ENCODE measurements at regions not wholly inside any gene's neighbourhood (a gene's known extent, or its start where the extent isn't known, plus 50 kb on each side); places are given as distances from the start of the nearest gene placed in this dataset.
"Not testable (repeated sequence)": the region's sequence is repeated elsewhere in the genome, so short reads cannot be mapped to it uniquely, and the experiment has no call there.

DNA sequence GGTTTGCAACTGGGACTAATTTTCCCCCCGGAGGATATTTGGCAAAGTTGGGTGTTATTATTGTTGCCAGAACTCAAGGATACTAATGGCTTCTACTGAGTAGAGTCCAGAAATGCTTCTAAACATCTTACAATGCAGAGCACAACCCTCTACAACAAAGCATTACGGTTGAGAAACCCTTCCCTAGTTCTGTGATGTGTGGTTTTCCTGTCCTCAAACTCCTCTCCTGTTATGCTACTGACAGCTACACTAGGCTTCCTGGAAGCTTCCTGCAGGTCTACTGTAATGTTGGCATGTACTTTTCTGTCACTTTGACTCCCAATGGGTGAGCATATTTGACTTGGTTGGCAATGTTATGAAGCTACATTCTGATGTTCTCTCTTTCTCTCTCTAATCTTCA, 1656.9 kb downstream of the MRPL39 start:
- Mint-ChIP-seq H3K27me3 (ENCODE audit: low read depth) (peaks cover 1% of the 10 kb centered on the region), H3K36me3 (ENCODE audit: low read depth) (no peaks in the 10 kb centered on the region), H3K4me1 (ENCODE audit: low read depth) (peaks cover 28% of the 10 kb centered on the region), H3K27ac (no peak overlapping the region), H3K4me3 (ENCODE audit: low read depth) (no peak overlapping the region), H3K9me3 (no peaks in the 10 kb centered on the region)
- DNase-seq (ENCODE audit: low spot score) = no peak
- intact Hi-C loops (cut with micrococcal nuclease) = no loop called here

DNA sequence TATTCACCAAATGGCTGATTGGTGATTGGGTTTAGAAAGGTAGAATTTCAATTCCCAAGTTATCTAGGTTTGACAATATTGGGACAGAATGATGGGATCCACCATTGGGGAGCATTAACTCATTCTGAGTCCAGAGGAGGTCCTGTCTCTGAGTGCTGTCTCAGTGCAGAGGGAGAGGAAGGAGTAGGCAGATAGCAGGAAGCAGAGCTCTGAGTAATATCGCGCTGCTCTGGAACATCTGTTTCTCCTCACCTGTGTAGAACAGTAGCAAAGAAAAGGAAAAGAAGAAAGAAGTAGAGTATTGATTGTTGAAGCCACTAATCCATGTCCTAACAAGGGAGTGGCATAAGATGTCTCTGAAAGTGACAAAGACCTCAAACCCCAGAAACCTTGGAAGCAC, 1657.8 kb downstream of the MRPL39 start:
- DNase-seq (ENCODE audit: low spot score) = no peak
- H3K9me3 Mint-ChIP-seq = no peaks in the 10 kb centered on the region
- intact Hi-C loops (cut with micrococcal nuclease) = no loop called here
- peaks cover 23% of the 10 kb centered on the region for H3K4me1 Mint-ChIP-seq (ENCODE audit: low read depth)
- peaks cover 1% of the 10 kb centered on the region for H3K27me3 Mint-ChIP-seq (ENCODE audit: low read depth)
- H3K36me3 Mint-ChIP-seq (ENCODE audit: low read depth) = no peaks in the 10 kb centered on the region
- H3K27ac Mint-ChIP-seq = no peak overlapping the region
- H3K4me3 Mint-ChIP-seq (ENCODE audit: low read depth) = no peak overlapping the region

DNA sequence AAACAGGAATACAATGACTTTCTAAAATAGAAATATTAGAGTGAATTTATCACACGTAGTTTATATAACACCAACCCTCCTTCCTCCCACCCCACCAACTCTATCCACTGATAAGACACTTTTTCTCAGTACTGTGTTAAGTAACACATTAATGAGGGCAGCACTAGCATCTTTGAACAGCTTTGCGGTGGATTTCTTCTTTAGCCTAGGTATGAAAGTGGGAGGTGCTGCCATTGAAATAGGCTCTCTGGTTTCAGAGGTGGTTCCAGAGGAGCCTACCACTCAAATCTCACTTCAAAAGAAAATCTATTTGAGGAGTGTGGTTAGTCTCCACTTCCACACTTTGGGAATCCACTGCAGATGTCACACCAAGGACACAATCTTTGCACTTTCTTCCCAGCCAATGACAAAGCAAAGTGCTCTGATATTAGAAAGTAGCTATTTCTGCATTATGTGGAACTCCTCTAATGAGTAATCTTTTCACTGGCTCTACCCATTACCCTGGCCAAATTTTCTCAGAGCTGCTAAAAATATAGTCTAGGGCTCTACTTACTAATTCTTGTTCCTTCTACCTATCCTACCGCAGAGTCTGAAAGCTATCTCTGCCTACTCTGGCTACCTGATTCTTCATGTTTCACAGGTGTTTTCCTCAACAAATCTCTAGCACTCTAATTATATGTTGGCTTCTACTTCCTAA, 1667.8 kb downstream of the MRPL39 start:
- no peak overlapping the region for H3K27ac Mint-ChIP-seq
- no peaks in the 10 kb centered on the region for H3K4me1 Mint-ChIP-seq (ENCODE audit: low read depth)
- no peaks in the 10 kb centered on the region for H3K9me3 Mint-ChIP-seq
- no peaks in the 10 kb centered on the region for H3K36me3 Mint-ChIP-seq (ENCODE audit: low read depth)
- H3K27me3 Mint-ChIP-seq (ENCODE audit: low read depth) = peaks cover 5% of the 10 kb centered on the region
- intact Hi-C loops (cut with micrococcal nuclease) = no loop called here
- DNase-seq (ENCODE audit: low spot score) = no peak
- no peak overlapping the region for H3K4me3 Mint-ChIP-seq (ENCODE audit: low read depth)

DNA sequence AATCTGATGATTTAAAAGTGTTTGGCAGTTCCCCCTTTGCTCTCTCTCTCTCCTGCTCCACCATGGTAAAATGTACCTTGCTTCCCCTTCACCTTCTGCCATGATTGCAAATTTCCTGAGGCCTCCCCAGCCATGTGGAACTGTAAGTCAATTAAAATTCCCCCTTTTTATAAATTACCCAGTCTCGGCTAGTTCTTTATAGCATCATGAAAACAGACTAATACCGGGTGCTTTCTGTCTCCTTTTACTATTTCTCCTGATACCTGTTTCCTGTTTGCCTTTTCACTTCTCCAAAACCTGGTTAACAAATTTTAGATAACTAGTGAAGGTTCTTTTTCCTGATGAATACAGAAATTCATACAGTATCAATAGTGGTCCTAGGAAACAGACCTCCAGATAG, 1670.3 kb downstream of the MRPL39 start:
- H3K9me3 Mint-ChIP-seq = no peaks in the 10 kb centered on the region
- DNase-seq (ENCODE audit: low spot score) = no peak
- no peak overlapping the region for H3K27ac Mint-ChIP-seq
- H3K27me3 Mint-ChIP-seq (ENCODE audit: low read depth) = peaks cover 6% of the 10 kb centered on the region
- no peak overlapping the region for H3K4me3 Mint-ChIP-seq (ENCODE audit: low read depth)
- intact Hi-C loops (cut with micrococcal nuclease) = no loop called here
- peaks cover 2% of the 10 kb centered on the region for H3K4me1 Mint-ChIP-seq (ENCODE audit: low read depth)
- H3K36me3 Mint-ChIP-seq (ENCODE audit: low read depth) = no peaks in the 10 kb centered on the region

DNA sequence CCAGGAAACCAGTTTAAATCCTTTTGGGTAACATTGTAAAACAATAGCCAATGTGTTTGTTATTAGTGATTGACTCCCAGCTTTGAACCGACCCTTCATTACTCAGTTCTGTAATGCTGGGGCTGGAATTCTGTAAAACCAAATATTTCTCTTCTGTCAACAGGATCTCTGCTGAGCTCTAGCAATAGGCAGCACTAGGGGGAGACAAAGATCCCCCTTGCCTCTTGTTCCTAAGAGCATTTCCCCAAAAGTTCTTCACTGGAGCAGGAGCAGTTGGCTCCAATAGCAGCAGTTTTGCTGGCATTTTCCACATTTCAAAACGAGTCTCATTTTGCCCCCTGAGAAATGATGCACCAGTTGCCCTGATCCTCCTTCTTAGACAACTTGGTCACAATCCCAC, 1671.1 kb downstream of the MRPL39 start:
- Mint-ChIP-seq H3K36me3 (ENCODE audit: low read depth) (no peaks in the 10 kb centered on the region), H3K27me3 (ENCODE audit: low read depth) (peaks cover 6% of the 10 kb centered on the region), H3K4me1 (ENCODE audit: low read depth) (peaks cover 2% of the 10 kb centered on the region), H3K4me3 (ENCODE audit: low read depth) (no peak overlapping the region), H3K27ac (no peak overlapping the region), H3K9me3 (no peaks in the 10 kb centered on the region)
- intact Hi-C loops (cut with micrococcal nuclease) = no loop called here
- DNase-seq (ENCODE audit: low spot score) = no peak

DNA sequence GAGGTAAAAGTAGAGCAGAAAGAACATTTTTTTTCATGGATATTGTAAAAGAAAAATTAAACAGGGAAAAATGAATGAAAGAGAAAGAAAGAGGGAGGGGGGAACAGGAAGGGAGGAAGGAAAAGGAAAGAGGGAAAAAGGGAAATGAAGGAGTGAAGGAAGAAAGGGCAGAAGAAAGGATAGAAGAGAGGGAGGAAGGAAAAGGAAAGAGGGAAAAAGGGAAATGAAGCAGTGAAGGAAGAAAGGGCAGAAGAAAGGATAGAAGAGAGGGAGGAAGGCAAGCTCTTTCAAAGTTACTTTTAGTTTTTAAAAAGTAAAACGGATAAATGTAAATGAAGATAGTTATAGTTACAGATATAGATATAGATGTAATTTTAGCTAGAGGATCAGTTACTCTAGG, 1676.7 kb downstream of the MRPL39 start:
- peaks cover 2% of the 10 kb centered on the region for H3K4me1 Mint-ChIP-seq (ENCODE audit: low read depth)

DNA sequence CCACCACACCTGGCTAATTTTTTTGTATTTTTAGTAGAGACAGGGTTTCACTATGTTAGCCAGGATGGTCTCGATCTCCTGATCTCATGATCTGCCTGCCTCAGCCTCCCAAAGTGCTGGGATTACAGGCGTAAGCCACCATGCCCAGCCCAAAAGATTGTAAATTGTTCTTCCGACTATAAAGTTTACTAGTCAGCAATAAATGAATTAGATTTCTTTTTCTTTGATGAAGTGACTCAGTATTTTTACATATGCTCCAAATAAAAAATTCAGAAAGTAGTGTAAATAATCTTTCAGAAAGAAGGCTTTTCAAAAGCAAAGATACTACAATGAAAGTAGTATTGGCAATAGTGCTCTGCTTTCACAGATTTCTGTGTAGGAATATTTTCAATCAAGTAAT, 1680.9 kb downstream of the MRPL39 start:
- H3K4me1 Mint-ChIP-seq (ENCODE audit: low read depth) = peaks cover 17% of the 10 kb centered on the region
- intact Hi-C loops (cut with micrococcal nuclease) = not testable (repeated sequence)

More for the DNA sequence above, 1676.7 kb downstream of the MRPL39 start:
- no peak overlapping the region for H3K4me3 Mint-ChIP-seq (ENCODE audit: low read depth)
- no peak overlapping the region for H3K27ac Mint-ChIP-seq
- peaks cover 8% of the 10 kb centered on the region for H3K27me3 Mint-ChIP-seq (ENCODE audit: low read depth)
- H3K9me3 Mint-ChIP-seq = no peaks in the 10 kb centered on the region
- no peak for DNase-seq (ENCODE audit: low spot score)
- intact Hi-C loops (cut with micrococcal nuclease) = no loop called here
- no peaks in the 10 kb centered on the region for H3K36me3 Mint-ChIP-seq (ENCODE audit: low read depth)

DNA sequence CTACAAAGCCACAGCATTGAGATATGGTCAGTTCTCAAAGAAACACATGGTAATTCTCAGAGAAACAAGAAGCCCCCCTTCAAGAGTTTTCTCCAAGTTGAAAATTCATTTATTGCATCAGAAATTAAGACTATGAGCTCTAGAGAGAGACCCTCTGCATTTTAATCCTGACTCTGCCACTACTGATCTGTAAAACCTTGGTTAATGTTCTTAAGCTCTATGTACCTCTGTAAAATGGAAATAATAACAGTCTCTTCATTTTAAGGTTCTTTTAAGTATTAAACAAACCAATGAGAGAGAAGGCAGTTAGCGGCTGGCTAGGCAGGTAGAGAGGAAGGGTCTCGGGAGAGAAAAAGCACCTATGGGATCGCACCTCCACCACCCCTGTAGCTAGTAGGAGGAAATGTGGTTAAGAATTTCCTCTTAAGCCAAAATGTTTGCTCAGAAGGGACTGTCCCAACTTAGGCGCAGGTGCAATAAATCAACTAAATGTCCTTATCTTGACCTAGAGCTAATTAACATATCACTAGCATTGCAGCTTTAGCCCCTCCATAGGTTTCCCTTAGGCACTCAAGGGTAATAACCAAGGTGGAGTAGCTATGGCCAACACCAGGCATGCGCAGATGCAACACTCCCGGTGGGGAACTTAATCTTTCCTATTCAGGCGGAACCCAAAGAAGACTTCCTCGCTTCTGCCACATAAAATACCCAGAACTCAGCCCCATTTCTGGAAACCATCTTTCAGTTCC, 1685.4 kb downstream of the MRPL39 start:
- Mint-ChIP-seq H3K27me3 (ENCODE audit: low read depth) (peaks cover 4% of the 10 kb centered on the region), H3K9me3 (no peaks in the 10 kb centered on the region), H3K36me3 (ENCODE audit: low read depth) (no peaks in the 10 kb centered on the region), H3K27ac (no peak overlapping the region), H3K4me3 (ENCODE audit: low read depth) (no peak overlapping the region), H3K4me1 (ENCODE audit: low read depth) (peaks cover 18% of the 10 kb centered on the region)
- intact Hi-C loops (cut with micrococcal nuclease) = no loop called here
- DNase-seq (ENCODE audit: low spot score) = no peak

More for the DNA sequence above, 1680.9 kb downstream of the MRPL39 start:
- DNase-seq (ENCODE audit: low spot score); H3K27ac Mint-ChIP-seq; H3K27me3 Mint-ChIP-seq (ENCODE audit: low read depth); H3K36me3 Mint-ChIP-seq (ENCODE audit: low read depth); H3K9me3 Mint-ChIP-seq; H3K4me3 Mint-ChIP-seq (ENCODE audit: low read depth): not testable (repeated sequence)

DNA sequence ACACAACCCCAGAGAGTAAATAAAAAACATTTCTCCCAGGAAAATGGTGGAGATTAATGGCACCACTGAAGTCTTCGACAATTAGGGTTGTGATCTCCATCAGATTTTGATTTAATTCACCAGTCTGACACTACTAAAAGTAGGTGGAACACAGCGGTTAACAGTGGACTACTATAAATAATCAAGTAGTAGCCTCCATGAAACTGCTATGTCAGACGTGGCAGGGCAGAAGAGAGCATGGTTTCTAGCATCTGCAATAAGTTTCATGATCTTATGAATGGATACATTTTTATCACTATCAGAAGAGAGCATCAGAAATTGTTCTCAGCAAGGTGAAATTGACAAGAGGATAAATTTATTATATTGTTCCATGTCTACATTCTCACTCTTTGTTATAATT, 1706.6 kb downstream of the MRPL39 start:
- peaks cover 2% of the 10 kb centered on the region for H3K4me1 Mint-ChIP-seq (ENCODE audit: low read depth)
- no peaks in the 10 kb centered on the region for H3K27me3 Mint-ChIP-seq (ENCODE audit: low read depth)
- DNase-seq (ENCODE audit: low spot score) = no peak
- H3K4me3 Mint-ChIP-seq (ENCODE audit: low read depth) = no peak overlapping the region
- intact Hi-C loops (cut with micrococcal nuclease) = no loop called here
- H3K27ac Mint-ChIP-seq = no peak overlapping the region
- no peaks in the 10 kb centered on the region for H3K36me3 Mint-ChIP-seq (ENCODE audit: low read depth)
- H3K9me3 Mint-ChIP-seq = peaks cover 12% of the 10 kb centered on the region

DNA sequence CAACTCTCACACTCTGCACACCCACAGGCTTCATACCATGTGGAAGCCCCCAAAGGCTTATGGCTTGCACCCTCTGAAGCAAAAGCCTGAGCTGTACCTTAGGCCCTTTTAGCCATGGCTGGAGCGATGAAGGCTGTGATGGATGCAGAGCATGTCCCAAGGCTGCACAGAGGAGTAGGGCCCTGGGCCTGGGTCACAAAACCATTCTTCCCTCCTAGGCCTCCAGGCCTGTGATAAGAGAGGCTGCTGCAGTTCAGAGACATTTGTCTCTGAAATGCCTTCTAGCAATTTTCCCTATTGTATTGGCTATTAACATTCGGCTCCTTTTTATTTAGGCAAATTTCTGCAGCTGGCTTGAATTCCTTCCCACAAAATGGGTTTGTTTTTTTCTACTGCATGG, 1707.7 kb downstream of the MRPL39 start:
- peaks cover 2% of the 10 kb centered on the region for H3K4me1 Mint-ChIP-seq (ENCODE audit: low read depth)
- H3K27me3 Mint-ChIP-seq (ENCODE audit: low read depth) = no peaks in the 10 kb centered on the region
- intact Hi-C loops (cut with micrococcal nuclease) = no loop called here
- peaks cover 12% of the 10 kb centered on the region for H3K9me3 Mint-ChIP-seq
- no peak overlapping the region for H3K4me3 Mint-ChIP-seq (ENCODE audit: low read depth)
- no peaks in the 10 kb centered on the region for H3K36me3 Mint-ChIP-seq (ENCODE audit: low read depth)
- no peak for DNase-seq (ENCODE audit: low spot score)
- no peak overlapping the region for H3K27ac Mint-ChIP-seq

DNA sequence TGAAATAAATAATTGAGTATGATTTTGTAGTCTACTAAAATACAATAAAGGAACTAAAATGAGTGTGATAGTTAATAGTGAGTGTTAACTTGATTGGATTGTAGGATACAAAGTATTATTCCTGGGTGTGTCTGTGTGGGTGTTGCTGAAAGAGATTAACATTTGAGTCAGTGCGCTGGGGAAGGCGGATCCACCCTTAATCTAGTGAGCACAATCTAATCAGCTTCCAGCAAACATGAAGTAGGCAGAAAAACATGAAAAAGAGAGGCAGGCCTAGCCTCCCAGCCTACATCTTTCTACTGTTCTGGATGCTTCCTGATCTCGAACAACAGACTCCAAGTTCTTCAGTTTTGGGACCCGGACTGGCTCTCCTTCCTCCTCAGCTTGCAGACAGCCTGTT, 1716.6 kb downstream of the MRPL39 start:
- no peaks in the 10 kb centered on the region for H3K4me1 Mint-ChIP-seq (ENCODE audit: low read depth)
- intact Hi-C loops (cut with micrococcal nuclease) = no loop called here
- H3K4me3 Mint-ChIP-seq (ENCODE audit: low read depth) = no peak overlapping the region
- no peaks in the 10 kb centered on the region for H3K9me3 Mint-ChIP-seq
- H3K36me3 Mint-ChIP-seq (ENCODE audit: low read depth) = no peaks in the 10 kb centered on the region
- DNase-seq (ENCODE audit: low spot score) = no peak
- H3K27ac Mint-ChIP-seq = no peak overlapping the region
- no peaks in the 10 kb centered on the region for H3K27me3 Mint-ChIP-seq (ENCODE audit: low read depth)

DNA sequence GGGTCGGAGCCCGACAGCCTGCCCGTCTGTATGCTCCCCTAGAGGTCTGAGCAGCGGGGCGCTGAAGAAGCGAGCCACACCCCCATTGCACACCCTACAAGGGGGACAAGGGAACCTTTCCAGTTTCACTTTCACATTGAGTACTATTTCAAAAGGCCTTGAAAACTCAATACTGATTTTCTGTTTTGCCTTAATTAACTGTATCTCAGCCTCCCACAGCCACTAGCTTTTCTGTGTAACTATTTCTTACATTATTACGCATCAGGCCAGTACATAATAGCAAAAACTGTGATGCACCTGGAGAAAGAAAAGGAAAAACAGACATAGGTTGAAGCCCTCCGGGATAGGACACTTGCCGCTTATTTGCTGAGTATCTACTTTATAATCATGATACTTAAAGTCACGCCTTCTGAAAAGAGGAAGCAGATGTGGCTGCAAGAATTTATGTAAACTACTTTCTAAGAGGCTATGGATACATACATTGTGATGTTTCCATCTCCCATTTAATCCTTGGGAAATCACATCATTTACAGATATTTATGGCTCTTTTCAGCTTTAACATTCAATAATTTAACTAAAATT, 1719.5 kb downstream of the MRPL39 start:
- H3K27ac Mint-ChIP-seq = no peak overlapping the region
- intact Hi-C loops (cut with micrococcal nuclease) = no loop called here
- H3K9me3 Mint-ChIP-seq = no peaks in the 10 kb centered on the region
- no peaks in the 10 kb centered on the region for H3K36me3 Mint-ChIP-seq (ENCODE audit: low read depth)
- no peaks in the 10 kb centered on the region for H3K4me1 Mint-ChIP-seq (ENCODE audit: low read depth)
- peak overlapping the region; percentile 39 for H3K4me3 Mint-ChIP-seq (ENCODE audit: low read depth)
- peak; percentile 31 for DNase-seq (ENCODE audit: low spot score)
- no peaks in the 10 kb centered on the region for H3K27me3 Mint-ChIP-seq (ENCODE audit: low read depth)
